ENCODE measurements at regions not wholly inside any gene's neighbourhood (a gene's known extent, or its start where the extent isn't known, plus 50 kb on each side); places are given as distances from the start of the nearest gene placed in this dataset.
"Not testable (repeated sequence)": the region's sequence is repeated elsewhere in the genome, so short reads cannot be mapped to it uniquely, and the experiment has no call there.

DNA sequence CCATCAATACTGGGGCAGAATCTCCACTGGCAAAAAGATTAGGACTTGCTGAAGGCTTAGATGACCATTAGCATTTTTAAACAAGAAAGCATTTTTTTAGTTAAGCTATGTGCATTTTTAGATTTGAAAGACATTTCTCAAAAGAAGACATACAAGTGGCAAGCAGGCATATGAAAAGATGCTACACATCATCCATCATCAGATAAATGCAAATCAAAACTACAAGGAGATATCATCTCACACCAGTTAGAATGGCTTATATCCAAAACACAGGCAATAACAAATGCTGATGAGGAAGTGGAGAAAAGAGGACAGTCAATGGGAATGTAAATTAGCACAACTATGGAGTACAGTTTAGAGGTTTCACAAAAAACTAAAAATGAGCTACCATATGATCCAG is 195.6 kb upstream of the TNC start:
- no peak for FAIRE-seq

DNA sequence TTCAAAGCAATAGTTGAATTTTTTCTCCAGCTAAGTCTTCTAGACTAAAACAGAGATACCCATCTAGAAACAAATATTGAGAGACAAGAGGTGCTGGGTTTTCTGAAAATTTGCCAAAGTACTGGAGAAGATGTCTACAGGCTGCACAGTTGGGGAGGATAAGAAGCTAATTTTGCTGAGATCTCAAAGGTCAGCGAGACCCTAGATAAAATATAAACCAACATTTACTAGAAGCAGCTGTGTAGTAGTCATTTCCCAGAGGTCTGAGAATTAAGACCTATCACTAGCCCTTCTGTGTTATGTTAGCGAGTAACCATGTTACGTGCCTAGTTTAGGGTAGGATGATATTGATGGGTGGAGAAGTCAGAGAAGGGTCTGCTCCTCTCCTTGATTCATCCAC is 208.5 kb upstream of the TNC start:
- FAIRE-seq = no peak

DNA sequence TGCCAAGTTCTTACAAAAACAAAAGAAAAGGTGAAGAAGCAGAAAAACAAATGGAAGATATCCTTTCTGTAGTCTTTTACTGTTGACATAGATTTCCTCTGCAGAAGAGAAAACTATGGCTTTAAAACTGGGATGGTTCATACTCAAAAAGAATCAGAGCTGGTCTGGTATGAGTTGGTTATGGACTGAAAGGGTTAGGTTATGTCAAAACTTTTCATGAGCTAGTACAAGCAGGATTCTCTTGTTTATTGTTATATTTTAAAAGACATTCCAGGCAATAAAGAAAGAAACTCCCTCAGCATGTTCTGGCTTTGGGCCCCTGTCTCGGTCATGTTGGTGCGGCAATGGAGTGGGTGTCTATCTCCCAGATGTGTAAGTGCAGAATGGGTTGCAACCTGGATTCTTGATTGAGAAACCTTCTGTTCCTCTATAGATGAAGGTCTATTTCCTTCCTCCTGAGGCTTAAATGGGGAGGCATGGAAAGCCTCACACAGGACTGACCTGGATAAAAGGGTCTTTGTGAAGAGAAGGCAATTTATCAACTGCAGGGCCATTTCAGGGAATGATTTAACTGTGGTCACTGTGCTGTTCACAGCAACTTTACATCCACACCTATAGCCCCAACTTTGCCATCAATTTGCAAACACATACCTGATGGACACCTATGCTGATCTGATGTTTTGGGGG is 209.6 kb upstream of the TNC start:
- FAIRE-seq = no peak

DNA sequence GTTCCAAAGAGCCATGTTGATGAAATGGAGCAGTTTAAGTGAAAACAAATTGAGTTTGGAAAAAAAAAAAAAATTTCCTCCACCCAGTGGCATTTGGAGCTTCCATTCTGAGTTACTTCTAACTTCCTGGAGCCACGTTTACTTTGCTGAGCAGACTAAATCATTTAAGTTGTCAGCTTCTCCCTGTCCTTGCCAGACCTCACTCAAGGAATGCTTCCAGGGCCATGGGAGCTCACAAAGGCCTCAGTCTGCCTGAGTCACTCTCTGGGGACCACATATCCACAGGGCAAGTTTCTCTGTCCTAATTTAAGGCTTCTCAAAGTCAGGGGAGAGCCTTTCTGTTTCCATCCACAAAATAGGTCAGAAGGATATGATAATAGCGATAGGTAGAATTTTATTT is 210.3 kb upstream of the TNC start:
- FAIRE-seq = no peak

DNA sequence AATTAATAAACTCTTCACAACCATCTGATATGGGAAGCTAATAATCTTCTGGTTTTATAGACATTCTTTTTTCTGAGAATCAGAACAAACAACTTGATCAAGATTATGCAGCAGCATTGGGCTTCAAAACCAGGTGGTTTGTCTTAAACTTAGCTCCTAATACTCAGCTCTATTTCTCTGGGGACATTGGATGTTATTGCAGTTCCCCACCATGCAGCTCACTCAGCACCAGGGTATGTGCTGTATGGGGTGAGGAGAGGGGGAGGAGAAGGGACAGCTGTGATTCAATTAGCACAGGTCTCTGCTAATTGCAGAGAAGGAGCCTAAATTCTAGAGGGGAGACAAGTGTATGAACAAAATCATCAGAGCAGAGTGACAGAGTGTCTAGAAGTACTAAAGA is 210.7 kb upstream of the TNC start:
- FAIRE-seq = no peak

DNA sequence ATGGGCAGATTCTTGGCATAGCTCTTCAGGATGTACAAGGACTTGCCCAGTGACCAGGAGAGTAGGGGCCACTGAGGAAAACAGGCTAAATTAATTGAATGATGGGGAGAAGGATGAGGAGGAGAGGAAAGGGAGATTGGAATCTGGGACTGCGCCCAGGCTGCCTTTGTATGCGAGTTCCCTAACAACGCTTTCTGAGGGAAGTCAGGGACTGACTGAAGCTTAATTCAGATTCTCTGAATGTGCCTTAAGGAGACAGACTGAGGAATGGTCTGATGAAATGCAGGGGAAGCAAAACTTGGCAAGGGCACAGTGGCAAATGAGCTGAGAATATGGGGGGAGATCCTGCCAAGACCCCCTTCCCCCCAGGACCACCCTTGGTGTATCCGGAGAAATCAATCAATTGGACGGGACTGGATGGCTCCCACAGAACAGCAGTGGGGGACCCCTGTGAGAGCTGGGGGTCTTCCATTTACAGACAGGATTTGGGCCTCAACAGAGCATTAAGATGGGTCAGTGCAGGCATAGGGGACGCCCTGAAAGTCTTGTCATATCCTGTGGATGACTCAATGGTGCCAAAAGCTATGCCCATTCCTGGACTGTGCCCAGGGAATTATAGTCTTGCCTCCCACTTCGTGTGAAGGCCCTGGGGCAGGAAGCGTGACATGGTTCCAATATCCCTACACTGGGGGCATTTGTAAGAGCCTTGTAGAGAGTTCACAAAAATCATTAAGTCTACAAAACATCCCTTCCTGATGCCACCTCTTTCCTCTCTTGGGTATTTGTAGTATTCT is 215.5 kb upstream of the TNC start:
- FAIRE-seq = no peak

DNA sequence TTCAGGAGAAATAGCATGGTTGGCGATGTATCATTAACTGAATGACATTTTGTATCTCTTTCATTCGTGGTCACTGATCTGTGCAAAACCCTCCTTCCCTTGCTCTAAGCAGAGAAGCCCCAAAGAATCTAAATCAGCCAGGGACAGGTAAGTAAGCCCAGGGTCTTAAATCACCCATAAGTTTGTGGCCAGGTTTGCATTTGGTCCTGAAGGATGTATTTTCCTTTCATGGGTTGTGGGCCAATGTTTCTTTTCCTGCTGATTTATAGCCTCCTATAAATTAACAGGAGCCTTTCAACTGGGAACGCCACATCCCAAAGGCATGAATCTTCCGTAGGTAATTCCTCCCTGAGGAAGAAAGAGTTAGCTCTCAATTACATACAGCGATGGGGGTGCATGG is 217.5 kb upstream of the TNC start:
- no peak for FAIRE-seq

DNA sequence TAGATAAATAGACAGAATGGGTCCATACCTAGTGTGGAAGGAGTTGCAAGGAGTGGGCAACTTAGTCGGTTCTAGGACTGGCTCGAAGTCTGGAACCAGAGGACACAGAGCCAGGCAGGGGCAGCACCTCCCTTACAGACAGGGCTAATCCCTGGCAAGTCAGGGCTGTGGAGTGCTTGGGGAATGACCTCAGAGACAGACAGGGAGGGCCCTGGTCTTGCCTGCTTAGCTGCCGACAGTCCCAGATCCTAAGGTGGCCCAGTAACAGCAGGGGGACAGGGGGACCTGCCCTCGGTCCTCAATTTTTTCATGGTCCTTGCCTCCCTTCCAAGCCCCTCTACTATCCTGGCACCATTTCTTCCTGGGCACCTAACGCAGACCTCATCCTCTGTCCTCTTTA is 222.4 kb upstream of the TNC start:
- FAIRE-seq = no peak

DNA sequence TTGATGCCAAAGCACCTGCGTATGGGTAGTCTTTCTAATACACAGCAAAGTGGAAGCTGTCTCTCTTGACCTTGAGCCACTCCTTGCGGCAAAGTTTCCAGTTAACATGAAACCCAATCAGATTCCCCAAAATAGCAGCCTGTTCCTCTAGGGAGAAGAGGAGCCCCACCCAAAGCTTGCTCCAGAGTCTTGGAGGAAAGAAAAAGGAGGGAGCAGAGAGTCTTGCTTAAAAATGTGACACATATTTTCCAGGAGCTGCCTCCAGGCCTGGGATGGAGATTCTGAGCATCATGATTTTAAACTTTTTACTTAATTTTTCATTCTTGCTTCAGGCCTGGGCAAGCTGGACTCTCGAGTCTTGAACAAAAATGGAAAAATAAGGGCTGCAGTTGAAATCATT is 223.5 kb upstream of the TNC start:
- no peak for FAIRE-seq

DNA sequence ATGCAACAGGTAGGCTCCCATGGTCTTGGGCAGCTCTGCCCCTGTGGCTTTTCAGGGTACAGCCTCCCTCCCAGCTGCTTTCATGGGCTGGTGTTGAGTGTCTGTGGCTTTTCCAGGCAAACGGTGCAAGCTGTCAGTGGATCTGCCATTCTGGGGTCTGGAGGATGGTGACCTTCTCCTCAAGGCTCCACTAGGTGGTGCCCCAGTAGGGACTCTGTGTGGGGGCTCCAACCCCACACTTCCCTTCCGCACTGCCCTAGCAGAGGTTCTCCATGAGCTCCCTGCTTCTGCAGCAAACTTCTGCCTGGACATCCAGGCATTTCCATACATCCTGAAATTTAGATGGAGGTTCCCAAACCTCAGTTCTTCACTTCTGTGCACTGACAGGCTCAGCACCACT is 229.8 kb upstream of the TNC start:
- FAIRE-seq = not testable (repeated sequence)

DNA sequence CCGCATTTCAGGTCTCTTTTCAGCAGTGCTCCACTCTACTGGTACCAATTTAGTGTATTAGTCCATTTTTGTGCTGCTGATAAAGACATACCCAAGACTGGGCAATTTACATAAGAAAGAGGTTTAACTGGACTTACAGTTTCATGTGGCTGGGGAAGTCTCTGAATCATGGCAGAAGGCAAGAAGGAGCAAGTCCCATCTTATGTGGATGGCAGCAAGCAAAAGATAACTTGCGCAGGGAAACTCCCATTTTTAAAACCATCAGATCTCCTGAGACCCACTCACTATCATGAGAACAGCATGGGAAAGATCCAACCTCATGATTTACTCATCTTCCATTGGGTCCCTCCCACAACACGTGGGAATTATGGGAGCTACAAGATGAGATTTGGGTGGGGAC is 231.0 kb upstream of the TNC start:
- not testable (repeated sequence) for FAIRE-seq

DNA sequence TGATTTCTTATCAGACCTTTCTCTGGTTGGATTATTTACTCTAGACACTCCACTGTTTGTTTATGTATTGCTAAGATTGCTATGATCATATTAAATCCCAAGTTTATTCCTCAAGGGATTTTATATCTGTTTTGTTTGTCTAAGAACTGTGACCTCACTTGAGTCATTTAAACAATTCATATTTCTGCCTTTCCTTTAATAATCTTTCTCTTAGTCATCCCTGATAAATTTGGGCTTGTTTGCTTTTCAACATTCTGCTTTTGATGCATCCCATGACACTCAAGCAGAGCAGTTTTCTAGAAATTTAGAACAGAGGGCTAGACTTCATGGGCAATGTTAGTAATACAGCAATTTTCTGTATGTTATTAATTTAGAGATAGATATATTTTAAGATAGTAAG is 231.6 kb upstream of the TNC start:
- FAIRE-seq = no peak

DNA sequence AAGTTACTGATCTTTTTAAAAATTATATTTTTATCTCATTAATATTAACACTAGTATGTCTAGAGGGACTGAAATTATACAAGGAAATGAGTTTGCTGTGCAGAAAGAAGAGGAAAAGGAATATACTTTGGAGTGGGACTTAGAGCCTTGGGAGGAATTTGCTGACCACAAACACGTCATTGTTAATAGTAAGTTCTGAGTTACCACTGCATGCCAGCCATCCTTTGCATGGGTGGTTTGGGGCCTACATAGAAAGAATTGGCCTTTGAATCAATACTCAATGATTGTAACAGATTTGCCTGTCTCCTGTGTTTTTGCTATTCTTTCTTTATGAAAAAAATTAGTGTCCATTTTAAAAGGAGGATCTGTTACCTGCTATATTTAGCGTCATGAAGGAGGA is 232.6 kb upstream of the TNC start:
- no peak for FAIRE-seq

DNA sequence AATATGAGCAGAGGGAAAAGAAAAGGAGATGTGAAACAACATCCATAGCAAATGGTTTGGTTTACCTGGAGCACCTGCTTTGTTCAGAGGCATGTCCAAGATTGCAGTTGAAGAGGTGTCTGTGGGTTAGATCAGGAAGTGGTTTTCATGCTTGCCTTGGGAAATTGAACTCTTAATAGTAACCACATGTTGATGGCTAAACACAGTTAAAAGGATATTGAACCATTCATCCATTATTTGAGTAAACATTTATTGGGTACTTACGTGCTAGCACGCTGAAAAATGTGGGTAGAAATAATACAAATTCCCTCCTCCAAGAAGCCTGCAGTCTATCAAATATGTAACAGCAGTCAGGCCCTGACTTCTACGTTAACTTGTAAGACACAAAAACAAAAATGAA is 235.7 kb upstream of the TNC start:
- FAIRE-seq = no peak

DNA sequence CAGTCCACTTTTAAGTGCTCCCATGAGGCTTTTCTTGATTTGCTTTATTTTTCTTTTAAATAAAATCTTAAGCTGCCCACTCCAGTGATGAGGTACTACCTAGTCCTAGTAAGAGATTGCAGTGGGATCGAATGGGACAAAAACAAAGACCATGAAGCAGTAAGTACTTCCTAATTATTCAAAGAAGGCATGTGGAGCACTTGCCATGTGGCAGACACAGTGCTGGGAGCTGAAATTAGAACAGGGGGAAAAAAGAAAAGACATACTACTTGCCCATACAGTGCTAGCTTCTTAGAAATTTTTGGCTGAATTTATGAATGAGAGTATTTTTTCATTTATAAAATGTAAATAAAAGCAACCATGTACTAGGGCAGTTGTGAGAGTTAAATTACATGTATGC is 239.9 kb upstream of the TNC start:
- no peak for FAIRE-seq

DNA sequence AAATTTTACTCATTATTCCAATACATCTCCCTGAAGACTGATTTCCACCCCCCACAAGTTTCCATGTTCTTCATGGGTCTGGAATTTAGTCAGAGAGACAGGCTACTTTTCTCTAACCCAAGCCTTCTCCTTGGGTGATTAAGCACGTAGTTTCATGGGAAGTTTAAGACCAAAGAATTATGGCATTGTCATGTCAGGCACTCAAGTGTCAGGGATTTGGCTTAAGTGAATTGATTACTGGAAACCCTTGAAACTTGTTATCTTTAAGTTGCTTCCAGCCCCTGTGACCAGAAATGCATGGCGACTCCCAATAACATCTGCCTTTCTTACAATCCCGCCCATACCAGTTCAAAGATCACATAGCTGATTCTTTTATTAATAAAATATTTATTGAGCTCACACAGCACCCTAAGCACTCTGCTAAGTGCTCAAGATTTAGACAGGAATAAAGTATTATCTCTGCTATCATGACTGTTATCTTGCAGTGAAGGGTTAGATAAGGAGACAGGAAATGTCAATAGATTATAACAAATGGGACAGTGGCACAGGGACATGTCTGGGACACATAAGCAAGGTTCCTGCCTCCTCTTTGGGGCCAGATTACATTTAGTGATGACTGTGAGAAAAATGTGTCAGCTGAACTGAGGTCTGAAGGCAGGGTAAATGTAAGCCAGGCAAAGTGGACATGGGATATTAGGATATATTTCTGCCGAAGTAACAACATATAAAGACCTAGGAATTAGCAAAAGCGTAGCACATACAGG is 241.2 kb upstream of the TNC start:
- FAIRE-seq = no peak

DNA sequence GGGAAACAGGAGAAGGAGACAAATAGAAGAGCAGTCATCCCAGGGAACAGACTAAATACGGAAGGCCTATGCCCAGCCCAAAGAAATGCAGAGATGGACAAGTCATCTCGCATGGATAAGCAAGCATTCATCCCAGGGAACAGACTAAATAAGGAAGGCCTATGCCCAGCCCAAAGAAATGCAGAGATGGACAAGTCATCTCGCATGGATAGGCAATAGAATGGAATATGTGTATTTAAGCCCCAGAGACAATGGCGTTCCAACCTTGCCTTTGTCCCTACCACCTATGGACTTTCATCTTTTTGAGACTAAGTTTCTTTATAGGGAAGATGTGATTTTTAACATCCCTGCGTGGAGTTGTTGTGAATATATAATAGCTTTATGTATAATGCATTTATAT is 242.2 kb upstream of the TNC start:
- no peak for FAIRE-seq

DNA sequence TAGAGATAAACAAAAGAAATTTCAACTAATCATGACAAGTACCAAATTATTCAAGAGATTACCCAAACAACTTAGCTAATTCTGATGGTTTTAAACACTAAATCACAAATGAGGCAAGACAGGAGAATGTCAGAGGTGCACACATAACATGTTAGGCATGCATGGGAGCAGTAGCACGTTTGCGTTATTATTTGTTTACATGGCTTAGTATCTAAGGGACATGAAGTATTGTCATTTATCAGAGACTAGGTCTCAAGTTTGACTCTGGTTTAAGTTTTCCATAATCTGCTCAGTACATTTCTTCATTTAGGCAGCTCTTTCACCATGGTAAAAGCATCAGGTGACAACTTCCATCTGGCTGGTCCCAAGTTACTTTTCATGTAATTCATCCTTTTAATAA is 244.1 kb upstream of the TNC start:
- FAIRE-seq = no peak

DNA sequence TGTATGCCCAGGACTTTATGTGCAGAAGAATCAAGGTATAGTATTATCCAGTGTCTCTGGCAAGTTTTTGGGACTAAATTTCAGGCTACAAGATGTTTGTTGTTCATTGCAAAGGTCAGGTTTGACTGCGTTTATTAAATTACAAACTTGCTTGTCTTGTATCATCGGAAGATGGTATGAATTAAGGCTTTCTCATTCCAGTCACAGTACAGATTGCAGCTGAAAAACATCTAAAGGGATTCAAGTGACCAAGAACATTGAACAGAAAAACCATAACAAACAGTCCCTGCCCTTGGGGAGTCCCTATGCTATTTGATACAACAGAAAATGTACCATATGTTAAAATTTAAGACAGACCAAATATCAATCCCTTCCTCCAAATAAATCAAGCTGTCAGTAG is 244.7 kb upstream of the TNC start:
- no peak for FAIRE-seq

DNA sequence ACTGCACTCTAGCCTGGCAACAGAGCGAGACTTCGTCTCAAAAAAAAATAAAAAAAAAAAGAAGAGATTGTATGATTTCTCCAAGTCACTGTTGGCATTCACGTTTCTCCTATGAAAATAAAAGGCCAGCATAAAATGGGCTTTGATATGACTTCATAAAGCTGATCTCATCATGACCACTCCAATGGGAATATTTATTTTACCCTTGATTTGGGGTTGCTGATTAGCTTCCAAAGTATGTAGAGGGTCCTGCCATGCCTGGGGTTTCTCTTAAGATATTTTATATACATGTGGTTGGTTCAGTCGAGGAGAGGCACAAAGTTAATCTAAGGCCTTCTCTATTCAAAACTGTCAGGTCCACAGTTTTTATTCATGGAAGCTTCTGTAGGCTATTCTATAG is 247.0 kb upstream of the TNC start:
- no peak for FAIRE-seq

DNA sequence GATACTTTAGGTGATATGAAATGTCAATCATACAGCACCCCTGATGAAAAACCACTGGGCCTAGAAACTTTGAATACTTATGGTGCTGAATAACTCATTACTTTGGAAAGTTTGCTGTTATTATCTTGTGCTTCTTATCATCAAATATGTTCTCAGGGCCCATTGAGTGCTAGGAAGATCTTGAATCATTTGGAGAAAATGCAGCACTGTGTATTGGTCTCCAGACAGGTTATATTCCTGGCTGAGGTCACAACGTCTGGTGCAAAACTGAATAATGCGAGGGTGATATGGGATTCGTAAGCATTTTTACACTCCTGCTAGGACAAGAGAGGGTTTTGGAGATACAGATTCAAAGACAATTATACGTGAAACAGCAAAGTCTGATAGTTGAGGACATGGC is 249.4 kb upstream of the TNC start:
- FAIRE-seq = no peak

DNA sequence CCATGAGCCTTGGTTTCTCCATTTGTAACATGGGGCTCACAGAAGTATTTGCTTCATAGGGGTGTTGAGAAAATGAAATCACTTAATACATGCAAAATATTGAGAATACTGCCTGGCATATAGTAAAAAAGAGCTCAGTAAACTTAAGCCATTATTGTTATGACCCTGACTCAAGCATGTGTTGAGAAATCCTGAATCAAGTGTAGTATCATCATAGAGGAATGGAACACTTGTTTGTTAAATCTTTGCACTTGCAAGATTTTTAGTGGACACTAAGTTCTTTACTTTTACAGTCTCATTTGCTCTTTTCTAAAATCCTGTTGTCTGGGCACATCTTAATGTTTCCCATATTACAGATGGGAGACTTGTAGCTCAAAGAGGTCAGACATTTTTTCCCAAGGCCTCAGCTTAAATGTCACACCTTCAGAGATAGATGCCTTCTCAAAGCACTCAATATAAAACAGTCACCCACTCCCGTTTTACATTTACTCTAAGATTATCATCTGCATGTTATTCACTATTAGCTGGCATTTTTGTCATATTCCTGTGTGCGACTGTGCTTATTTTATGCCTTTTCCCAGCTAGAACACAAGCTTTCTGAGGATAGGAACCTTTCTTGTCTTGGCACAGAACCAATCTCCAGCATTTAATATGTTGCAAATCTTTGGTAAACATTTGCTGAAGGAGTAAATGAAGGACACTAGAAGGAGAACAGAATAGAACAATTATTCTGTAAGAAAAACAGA is 250.0 kb upstream of the TNC start:
- FAIRE-seq = no peak

DNA sequence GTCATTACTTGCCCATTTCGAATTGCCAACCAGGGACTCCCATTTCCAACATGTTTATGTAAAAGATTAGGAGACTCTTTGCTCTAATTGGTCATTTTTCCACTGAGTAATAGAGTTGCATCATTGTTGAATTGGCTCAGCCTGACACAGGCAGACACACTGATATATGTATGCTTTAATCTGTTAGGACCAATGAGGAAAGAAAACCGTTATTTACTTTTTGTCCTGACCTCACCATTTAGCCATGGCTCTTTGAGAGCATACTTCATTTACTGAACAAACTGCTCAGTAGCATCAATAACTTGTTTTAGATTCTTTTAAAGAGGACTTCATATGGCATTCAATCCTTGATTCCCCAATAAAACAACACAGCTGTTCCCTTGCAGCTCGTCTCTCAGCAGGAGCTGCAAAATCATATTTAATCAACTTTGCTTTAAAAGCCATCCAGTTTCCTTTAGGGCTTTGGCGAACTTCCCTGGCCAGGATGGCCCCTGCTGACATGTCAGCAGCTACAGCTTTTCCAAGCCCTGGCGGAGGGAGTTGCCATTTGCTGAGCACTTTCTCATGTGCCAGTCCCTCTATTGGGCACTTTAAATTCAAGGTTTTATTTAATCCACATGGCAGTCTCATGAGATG is 251.5 kb upstream of the TNC start:
- no peak for FAIRE-seq

Data from islet of Langerhans (tissue), 1 donor.